HEK293T (cell line): ENCODE measurements at regions not wholly inside any gene's neighbourhood (a gene's known extent, or its start where the extent isn't known, plus 50 kb on each side); places are given as distances from the start of the nearest gene placed in this dataset.

Experiments
- ARNT ChIP-seq: fragments of 450-650 bp; IDR thresholded peaks from 2 replicates; pipeline ENCODE4 v1.6.1; 2017; ENCODE audit warnings: mild to moderate bottlenecking
- BHLHE40 ChIP-seq: fragments of 450-650 bp; IDR thresholded peaks from 2 replicates; pipeline ENCODE4 v1.6.1; 2016; ENCODE audit warnings: mild to moderate bottlenecking, moderate library complexity, borderline replicate concordance
- ELF4 ChIP-seq: fragments of 450-650 bp; IDR thresholded peaks from 2 replicates; pipeline ENCODE4 v1.6.1; 2017; ENCODE audit warnings: antibody characterized with exemption
- FOXA1 ChIP-seq: fragments of 450-650 bp; IDR thresholded peaks from 2 replicates; pipeline ENCODE4 v1.6.1; 2016; ENCODE audit warnings: mild to moderate bottlenecking
- FOXK2 ChIP-seq: fragments of 450-650 bp; IDR thresholded peaks from 2 replicates; pipeline ENCODE4 v1.6.1; 2016; ENCODE audit warnings: mild to moderate bottlenecking
- FOXM1 ChIP-seq: fragments of 450-650 bp; IDR thresholded peaks from 2 replicates; pipeline ENCODE4 v1.6.1; 2017; ENCODE audit warnings: mild to moderate bottlenecking, borderline replicate concordance
- HDGF ChIP-seq: fragments of 450-650 bp; IDR thresholded peaks from 2 replicates; pipeline ENCODE4 v1.6.1; 2017; ENCODE audit warnings: antibody characterized with exemption, borderline replicate concordance
- L3MBTL2 ChIP-seq: fragments of 450-650 bp; conservative IDR thresholded peaks from 2 replicates; pipeline ENCODE4 v1.6.1; 2016; ENCODE audit warnings: mild to moderate bottlenecking
- NFRKB ChIP-seq: fragments of 450-650 bp; IDR thresholded peaks from 2 replicates; pipeline ENCODE4 v1.6.1; 2016; ENCODE audit warnings: mild to moderate bottlenecking, moderate library complexity
- PKNOX1 ChIP-seq: fragments of 450-650 bp; IDR thresholded peaks from 2 replicates; pipeline ENCODE4 v1.6.1; 2016
- SP1 ChIP-seq: fragments of 450-650 bp; IDR thresholded peaks from 2 replicates; pipeline ENCODE4 v1.6.1; 2017
- SUZ12 ChIP-seq: fragments of 450-650 bp; IDR thresholded peaks from 2 replicates; pipeline ENCODE4 v1.6.1; 2016; ENCODE audit warnings: mild to moderate bottlenecking
- ZNF384 ChIP-seq: fragments of 450-650 bp; IDR thresholded peaks from 2 replicates; pipeline ENCODE4 v1.6.1; 2016

DNA sequence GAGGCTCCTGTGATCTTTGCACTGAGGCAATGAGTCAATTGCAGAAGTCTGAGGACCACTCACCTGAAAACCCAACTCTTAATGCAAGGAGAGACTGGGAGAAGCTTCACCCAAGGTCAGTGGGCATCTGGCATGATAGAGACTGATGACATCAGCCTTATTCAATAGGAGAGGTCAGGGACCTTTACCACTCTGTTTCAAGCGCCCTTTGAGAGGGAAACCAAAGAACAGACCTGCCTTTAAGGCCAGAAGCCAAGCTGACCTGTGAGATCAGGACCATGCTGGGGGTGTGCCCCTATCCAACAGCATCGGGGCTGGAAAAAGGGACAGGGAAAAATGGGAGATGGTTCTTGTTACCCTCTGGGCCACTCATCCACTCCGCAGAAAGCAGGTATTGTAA is 83.3 kb upstream of the FOXN3 start:
- TF ChIP-seq BHLHE40 (no peak), ZNF384 (no peak), SUZ12 (no peak), HDGF (no peak), ELF4 (no peak), FOXK2 (no peak), PKNOX1 (no peak), FOXM1 (no peak), NFRKB (no peak), ARNT (no peak), FOXA1 (no peak), L3MBTL2 (no peak), SP1 (no peak)
